Left ventricle myocardium superior (tissue), 1 donor: ENCODE measurements at regions not wholly inside any gene's neighbourhood (a gene's known extent, or its start where the extent isn't known, plus 50 kb on each side); places are given as distances from the start of the nearest gene placed in this dataset.

Experiments used
- ATAC-seq: fragments of 200-7000 bp; cut with Tn5 transposase; one replicate; pipeline ENCODE4 v1.9.1; 2020; ENCODE audit warnings: mild to moderate bottlenecking, moderate library complexity
- DNase-seq: peaks from one replicate; pipeline ENCODE4 v3.0.0-alpha.2; 2020
- intact Hi-C: fragments of 100-400 bp; cut with micrococcal nuclease; formaldehyde crosslinking; loops from one replicate; pipeline ENCODE4 v1.11.0; 2022
- donor health status: DM: no; HTN: yes; CAD: no; lungs with severe emphysema.

DNA sequence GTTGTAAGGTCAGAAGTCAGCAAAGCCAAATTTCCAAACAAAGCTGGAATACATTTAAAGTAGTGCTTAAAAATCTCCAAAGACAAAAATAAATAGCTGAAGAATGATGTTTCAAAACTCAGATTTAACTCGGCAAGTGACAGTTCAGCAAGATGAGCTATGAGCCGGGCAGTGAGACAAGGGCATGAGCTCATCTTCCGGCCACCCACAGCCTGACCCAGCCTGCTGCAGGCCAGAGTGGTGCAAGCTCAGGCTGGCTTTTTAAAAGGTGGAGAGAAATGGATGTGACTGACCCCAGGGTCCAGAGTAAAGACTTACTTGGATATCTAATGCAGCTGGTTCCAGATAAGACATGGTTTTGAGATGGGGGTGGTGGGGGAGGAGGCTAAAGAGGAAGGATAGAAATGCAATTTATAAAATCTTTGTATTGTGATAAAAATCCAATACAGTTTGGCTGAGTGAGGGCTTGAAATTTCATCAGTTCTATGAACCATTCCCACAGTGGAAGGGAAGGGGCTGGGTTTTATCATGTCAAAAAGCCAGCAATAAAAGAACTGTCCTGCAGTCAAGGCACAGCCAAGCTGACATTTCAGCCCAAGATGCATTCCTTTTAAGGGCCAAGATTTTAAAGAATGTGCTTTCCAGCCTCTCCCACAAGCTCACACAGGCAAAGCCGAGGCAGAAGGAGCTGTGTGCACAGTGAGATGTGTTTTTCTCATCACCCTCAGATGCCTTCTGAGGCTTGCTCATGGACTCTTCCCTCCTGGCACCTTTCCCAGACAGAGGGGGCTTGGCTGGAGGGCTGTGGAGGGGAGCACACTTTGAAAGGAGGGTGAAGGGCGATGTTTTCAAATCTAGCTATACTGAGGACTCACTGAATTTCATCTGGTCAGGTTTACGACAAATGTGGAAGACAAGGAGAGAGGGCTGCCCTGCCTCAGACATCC, 97.9 kb upstream of the KLHL29 start:
- DNase-seq (peak; percentile 71), ATAC-seq (peak; percentile 89)
- intact Hi-C loops = no loop called here

DNA sequence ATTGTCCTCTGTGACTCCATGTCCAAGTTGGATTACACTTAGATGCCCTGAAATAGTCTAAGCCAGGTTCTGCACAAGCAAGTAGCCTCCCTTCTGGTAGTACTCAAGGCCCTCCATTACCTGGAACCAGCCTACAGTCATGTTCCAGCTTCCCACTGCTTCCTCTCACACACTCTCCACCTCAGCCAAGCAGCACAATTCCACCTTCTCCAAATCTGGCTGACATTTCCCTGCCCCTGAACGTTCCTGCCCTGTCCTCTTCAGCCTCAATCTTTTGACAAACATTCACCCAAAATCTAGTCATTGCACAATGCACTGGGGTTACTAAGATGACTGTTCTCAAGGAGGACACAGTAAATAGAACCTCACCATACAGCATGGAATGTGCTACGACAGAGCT, 95.3 kb upstream of the KLHL29 start:
- intact Hi-C loops = no loop called here
- DNase-seq = no peak
- ATAC-seq = no peak

DNA sequence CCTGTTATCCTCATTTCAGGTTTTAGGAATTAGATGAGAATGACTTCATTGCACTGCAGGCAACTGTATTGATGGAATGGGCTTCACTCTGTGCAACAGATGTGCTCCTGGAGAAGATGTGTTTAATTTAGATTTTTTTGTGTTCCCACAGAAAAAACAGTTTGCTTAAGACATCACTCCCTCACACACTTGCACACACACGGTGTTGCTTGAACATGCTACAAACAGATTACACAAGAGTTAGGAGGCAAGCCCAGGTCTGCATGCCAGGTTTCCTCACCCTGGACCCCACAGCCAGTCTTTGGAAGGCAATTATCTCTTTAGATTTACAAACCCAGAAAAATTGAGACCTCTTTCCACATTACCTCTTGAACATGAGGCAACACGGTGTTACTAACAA, 93.7 kb upstream of the KLHL29 start:
- DNase-seq (no peak), ATAC-seq (no peak)
- intact Hi-C loops = no loop called here

DNA sequence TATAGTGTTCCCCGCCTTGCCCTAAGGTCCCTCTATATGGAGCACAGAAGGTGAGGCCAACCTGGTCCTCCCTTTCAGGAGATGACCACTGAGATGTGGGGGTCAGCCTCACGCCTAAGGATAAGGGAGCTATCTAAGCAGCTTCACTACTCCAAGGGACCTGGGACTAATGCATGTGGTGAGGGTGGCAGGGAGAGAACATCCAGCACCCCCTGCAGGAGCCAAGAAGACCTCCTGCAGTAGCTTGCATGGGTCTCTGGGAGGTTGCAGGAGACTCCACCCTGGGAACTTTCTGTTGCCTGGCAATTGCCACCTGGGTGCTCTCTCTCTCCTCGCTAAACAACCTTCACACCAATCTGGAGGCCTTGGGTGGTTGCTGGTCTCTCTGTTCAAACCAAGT, 93.0 kb upstream of the KLHL29 start:
- intact Hi-C loops = no loop called here
- DNase-seq (no peak), ATAC-seq (no peak)

DNA sequence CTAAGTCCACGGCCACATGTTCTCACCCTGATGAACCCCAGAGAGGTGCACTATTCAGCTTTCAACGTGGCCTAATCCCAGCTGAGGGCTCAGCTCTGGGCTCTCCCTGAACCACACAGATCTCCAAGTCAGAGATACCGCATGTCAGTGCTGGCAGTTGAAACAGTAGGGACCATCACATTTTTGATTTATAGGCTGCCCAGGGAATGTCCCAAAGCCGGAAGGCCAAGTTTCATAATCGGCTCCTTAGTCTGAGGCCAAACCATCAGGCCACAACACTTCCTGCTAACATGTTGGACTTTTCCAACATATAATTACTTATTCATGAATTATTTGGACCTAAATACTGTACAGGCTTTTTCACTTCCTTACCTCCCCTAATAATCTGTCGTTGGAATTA, 91.9 kb upstream of the KLHL29 start:
- intact Hi-C loops = no loop called here
- DNase-seq = peak; percentile 29
- peak; percentile 60 for ATAC-seq

DNA sequence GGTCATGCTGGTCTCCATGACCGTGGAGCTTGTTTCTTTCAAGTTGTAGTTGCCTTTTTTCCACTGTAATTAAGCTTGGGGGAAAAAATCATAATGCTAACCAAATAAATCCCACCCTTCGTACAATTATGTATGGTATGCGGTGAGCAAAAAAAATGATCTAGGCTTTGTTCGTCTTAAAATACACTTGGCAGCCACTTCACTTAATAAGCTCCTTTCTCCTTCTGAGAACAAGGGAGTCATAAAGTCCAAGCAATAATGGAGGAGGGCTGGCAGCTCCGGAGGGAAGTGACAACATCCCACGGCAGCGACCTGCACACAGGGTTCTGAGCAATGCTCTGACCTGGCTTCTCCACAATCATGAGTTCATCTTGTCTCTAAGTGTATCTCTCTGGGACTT, 91.2 kb upstream of the KLHL29 start:
- DNase-seq = no peak
- no peak for ATAC-seq
- intact Hi-C loops = no loop called here

DNA sequence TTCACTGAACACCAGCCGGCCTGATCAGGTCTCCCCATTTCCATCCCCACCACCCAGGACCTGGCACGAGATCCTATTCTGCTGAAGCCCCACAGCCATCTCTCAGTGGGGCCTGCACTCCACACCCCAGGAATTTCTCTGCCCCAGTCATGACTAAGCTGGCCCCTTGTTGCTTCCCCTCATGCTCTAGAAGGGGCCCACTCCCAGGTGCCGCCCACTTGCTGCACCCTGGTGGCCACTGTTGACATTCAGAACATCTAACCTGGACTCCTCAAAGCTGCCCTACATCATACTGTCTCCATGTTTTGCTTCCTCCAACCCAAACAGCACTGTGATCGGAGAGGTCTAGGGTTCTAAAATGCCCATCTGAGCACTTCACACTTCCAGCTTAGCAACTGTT, 90.7 kb upstream of the KLHL29 start:
- no peak for DNase-seq
- no peak for ATAC-seq
- intact Hi-C loops = no loop called here

DNA sequence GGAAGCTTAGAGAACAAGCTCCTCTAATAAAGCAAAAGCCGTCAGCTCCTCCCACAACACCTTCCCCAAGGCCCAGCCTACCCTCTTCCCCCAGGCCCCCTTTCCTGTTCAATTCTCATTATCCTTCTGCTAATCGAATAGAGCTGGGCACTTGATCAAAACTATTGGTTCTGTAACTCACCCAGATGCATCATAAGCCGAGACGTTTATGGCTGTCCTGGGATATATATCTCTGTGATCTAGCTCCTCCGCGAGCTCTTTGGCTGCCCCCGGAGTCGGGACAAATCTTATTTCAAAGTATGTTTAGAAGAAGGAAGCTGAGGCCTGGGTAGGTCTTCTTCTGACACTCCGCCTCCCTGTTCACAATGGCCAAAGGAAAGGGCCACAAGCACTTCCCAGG, 88.3 kb upstream of the KLHL29 start:
- intact Hi-C loops = no loop called here
- no peak for ATAC-seq
- DNase-seq = no peak

DNA sequence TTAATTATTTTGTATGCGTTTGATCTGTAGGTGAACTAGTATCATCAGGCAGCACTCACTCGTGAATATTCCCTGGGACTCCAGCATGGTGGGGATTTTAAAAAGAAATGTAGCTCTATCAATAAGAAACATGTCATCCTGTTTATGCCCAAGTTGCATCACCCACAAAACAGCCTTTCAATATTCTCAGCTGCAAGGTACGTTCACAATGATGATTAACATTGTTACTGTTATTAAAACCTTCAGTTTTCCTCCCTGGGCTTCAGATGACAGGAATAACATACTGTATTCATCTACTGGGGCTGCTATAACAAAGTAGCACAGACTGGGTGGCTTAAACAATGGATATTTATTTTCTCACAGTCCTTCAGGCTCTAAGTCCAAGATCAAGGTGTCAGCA, 87.9 kb upstream of the KLHL29 start:
- DNase-seq (no peak), ATAC-seq (no peak)
- intact Hi-C loops = no loop called here

DNA sequence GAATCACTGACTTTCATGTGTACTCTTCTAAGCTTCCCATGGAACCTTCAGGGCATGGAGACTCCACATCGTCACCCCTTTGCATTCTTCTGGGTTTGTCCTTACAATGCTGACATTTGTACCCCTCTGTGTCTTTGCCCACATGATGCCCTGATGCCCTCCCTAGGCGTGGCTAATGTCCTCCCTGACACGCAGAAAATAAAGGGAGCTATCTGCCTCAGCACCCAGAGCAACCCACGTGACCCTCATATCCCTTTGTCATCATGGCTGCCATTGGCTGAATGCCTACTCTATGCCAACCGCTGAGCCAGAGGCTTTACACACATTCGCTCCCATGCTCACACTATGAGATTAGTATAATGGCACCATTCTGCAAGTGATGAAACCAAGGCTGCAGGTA, 86.4 kb upstream of the KLHL29 start:
- no peak for ATAC-seq
- DNase-seq = no peak
- intact Hi-C loops = no loop called here

DNA sequence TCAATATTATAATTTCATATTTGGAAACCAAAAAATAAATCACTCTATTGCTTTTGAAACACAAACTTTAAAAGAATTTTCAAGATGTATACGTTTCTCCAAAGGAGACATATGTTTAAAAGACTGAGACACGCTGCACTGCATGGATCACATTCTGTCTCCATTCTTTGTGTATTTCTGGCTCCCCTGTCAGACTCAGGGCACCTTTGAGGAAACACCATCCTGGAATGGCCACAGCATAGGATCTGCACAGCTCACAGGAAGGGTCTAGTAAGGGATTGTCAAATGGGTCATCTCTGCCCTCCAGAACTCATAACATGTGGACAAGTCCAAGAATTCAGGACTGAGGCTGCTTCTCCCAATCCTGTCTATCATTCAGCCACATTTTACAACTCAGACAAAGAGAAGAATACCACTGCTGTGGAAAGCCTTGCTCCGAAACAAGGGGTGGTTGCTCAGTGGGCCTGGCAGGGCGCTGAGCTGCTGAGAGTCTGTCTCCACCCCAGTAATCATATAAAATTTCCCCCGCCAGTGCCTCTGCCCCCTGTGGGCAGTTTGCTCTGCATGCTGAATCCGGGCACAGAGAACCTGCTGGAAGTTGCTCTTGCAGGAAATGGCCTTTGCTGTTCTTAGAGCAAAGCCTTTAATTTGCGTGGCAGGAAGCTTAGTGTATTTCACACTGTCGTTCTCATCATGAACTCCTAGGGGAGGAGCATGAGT, 85.3 kb upstream of the KLHL29 start:
- intact Hi-C loops = no loop called here
- no peak for ATAC-seq
- no peak for DNase-seq

DNA sequence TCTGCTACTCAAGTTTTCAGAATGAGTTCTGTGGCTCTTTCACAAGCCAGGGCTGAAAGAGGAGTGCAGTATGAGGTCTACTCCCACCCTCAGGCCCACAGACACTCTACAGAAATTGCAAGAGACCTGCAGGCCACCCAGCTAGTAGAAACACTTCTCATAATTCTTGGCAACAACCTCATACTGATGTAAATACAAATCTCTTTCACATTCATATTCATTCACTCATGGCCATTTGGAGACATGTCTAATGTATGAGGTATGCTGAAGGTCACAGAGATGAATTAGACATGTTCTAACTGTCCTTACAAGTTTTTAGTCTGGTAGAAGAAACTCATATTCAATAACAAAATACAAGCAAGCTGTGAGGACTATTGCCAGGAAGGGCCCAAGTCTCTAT, 83.8 kb upstream of the KLHL29 start:
- no peak for DNase-seq
- ATAC-seq = no peak
- intact Hi-C loops = no loop called here

DNA sequence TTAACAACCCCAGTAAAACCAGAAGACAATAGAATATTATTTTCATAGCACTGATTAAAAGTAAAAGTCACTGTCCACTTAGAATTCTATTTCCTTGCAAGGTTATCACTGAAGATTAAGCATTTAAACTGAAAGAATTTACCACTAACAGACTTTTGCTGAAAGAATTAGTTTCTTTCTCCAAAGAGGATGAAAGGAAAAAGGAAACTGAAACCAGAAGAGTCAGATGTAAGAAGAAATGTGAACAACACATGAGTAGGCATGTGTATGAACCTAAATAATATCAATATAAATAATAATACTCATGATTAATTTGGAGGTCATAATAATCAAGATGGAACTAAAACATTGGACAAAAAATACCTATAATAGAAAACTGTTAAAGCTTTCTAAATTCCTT, 82.4 kb upstream of the KLHL29 start:
- intact Hi-C loops = no loop called here
- DNase-seq = no peak
- ATAC-seq = no peak

DNA sequence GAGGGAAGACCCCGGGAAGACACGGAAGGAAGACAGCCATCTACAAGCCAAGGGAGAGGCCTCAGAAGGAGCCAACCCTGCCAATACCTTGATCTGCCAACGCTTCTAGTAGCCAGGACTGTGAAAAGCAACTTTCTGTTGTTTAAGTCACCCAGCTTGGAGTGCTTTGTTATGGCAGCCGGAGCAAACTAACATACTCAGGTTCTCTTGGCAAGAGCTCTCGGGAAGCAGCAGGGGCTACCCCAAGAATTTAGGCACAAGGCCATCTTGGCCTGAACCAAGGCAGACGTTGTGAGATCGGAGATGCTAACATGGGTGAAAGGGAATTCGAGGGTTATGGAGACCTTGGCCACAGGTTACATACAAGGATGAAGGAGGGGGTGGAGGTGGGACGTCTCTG, 78.6 kb upstream of the KLHL29 start:
- intact Hi-C loops = no loop called here
- ATAC-seq = no peak
- no peak for DNase-seq

DNA sequence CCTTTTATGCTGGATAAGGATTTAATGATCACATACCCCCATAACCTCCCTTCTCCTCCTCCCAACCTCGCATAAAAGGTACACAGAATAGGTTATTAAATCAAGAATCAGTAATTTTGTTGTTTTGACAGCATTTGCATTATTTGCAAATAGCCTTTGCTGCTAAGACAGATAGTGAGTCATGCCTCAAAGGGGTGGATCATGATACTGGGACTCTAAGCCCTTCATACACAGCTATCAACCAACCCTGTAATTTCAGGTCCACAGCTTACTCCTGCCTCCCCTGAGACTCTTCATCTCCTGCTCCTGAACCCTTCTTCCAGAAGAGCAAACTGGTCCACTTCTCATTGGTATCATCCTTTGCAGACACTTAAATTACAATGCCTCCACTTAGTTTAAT, 73.8 kb upstream of the KLHL29 start:
- ATAC-seq (no peak), DNase-seq (no peak)

DNA sequence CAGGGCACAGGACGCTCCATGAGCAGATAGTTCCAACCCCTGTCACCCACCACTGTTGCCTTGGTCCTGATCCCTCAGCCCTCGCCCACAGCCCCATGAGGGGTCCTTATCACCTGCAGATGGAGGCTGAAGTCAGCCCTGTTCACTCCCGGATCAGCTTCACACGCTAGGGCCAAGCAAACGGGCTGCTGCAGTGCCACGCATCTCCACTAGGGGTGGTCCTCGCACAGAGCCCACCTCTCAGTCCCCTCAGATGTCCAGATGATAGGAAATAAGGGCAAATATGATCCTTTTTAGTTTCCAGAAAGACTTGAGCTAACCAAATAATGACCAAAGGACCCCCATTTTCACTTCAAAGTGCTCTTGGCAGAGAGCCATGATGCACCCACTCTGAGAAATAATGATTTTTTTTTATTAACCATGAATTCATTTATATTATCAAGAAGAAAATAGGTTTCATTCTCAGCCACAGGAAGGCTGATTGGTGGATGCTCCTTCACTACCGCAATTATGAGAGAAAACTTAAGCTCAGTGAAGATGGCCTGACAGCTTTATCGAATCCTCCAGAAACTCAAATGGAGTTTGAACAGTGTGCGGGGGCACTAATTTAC, 71.9 kb upstream of the KLHL29 start:
- intact Hi-C loops = no loop called here
- no peak for ATAC-seq
- no peak for DNase-seq

More for the DNA sequence above, 73.8 kb upstream of the KLHL29 start:
- intact Hi-C loops = no loop called here

DNA sequence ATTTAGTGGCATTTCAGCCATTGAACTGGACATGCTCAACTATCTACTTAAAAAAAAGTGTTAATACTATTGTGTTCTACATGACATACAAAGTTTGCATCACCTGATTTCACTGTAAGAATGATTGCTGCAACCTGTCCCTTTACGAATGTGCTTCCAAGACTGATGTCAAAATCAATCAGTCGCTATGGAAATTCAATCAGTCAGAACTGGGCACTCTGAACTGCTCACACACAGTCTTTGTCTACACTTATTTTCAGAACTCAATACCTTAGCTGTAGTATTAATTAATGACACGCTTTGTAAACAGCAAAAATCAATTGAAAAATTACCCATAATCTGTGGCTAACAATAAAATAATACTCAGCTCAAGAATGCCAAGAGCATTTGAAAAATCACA, 70.3 kb upstream of the KLHL29 start:
- ATAC-seq (no peak), DNase-seq (no peak)
- intact Hi-C loops = no loop called here

DNA sequence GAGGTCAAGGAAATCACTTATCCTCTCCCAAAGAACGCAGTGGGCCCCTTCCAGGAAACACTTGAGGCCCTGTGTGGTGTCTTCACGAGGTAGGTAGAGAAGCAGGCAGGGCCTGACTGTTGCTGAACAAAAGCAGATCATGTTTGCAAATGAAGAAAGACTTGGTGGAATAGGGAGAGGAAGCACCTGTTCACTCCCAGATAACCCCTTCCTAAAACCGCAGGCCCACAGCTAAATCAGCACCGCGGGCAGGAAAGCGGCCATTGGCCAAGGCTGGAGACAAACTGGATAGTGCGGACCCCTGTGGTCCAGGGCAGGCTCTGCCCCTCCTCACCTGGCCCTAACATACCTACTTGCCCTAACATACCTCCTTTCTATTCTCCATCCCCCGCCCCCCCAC, 64.9 kb upstream of the KLHL29 start:
- ATAC-seq (no peak), DNase-seq (no peak)
- intact Hi-C loops = no loop called here

DNA sequence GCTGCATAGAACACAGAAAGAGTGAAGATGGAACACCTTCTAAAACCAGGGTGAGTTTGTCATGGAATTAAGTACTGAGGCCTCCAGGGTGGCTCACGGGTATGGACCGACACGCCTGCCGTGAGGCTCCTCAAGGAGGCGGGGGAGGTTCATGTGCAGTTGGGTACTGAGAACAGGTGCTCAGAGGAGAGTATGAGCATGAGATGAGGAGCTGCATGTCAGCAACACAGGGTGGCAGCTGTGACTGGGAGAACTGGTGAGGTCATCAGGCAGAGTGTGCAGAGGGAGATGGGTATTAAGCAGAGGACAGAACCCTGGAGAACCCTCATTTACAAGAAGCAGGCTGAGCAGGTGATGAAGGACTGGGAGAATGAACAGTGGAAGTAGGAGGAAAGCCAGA, 63.2 kb upstream of the KLHL29 start:
- ATAC-seq = no peak
- intact Hi-C loops = no loop called here
- DNase-seq = no peak

DNA sequence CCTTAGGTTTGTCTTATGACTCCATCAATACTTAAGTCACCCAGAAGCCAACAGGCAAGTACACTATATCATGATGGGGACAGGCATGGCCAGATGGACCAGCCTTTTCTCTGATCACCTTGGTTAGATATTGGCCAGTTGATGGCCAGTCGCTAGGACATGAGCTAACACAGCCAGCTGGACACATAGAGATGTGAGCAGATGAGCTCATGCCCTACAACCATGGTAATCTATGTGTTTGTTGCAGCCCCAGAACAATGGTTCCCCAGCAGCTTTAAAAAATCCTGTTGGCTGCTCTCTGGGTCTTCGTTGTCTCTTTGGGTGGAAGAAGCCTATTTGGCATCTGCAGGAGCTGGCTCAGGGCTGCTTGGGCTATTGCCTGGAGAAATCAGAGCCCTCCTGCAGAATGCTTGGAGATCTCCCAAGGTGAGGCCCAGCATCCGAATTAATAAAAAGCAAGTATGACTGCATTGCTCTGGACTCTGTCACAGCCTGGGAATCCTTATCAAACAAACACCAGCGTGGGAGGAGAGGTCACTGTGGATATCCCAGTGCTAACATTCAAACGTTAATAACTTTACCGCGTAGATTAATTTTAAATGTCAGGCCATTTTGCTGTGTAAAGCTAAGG, 62.3 kb upstream of the KLHL29 start:
- ATAC-seq = no peak
- intact Hi-C loops = no loop called here
- no peak for DNase-seq
